GM23338 (cell line): ENCODE measurements at regions not wholly inside any gene's neighbourhood (a gene's known extent, or its start where the extent isn't known, plus 50 kb on each side); places are given as distances from the start of the nearest gene placed in this dataset.

Experiments used
- ATAC-seq: fragments of 200-7000 bp; cut with Tn5 transposase; 3 replicates; pipeline ENCODE4 v1.9.1; 2020
- DNase-seq: peaks from one replicate; pipeline ENCODE4 v3.0.0-alpha.2; 2015; ENCODE audit warnings: low spot score
- H2AFZ ChIP-seq: fragments of 200-600 bp; sonication (generic); 2 replicates; pipeline ENCODE4 v1.8.0; 2016; ENCODE audit warnings: antibody characterized with exemption, mild to moderate bottlenecking, moderate library complexity
- H3F3A ChIP-seq: fragments of 200-600 bp; sonication (generic); replicated peaks from 2 replicates; pipeline ENCODE4 v1.8.0; 2017; ENCODE audit warnings: antibody characterized with exemption, mixed run types, low read depth
- H3K27ac ChIP-seq: fragments of 200-600 bp; sonication (generic); 2 replicates; pipeline ENCODE4 v1.6.1; 2016; ENCODE audit warnings: low read depth
- H3K27me3 ChIP-seq: fragments of 200-600 bp; sonication (generic); 2 replicates; pipeline ENCODE4 v1.8.0; 2016; ENCODE audit warnings: mild to moderate bottlenecking, mixed run types, moderate library complexity; ENCODE audit not compliant: insufficient read depth
- H3K36me3 ChIP-seq: fragments of 200-600 bp; sonication (generic); 2 replicates; pipeline ENCODE4 v1.8.0; 2016; ENCODE audit warnings: mild to moderate bottlenecking; ENCODE audit not compliant: insufficient read depth
- H3K4me1 ChIP-seq: fragments of 200-600 bp; sonication (generic); 2 replicates; pipeline ENCODE4 v1.8.0; 2016; ENCODE audit warnings: mild to moderate bottlenecking, moderate library complexity; ENCODE audit not compliant: insufficient read depth
- H3K4me2 ChIP-seq: fragments of 200-600 bp; sonication (generic); 2 replicates; pipeline ENCODE4 v1.7.1; 2017; ENCODE audit warnings: mixed run types
- H3K4me3 ChIP-seq: fragments of 200-600 bp; sonication (generic); 2 replicates; pipeline ENCODE4 v1.6.1; 2016; ENCODE audit warnings: mixed run types
- H3K79me2 ChIP-seq: fragments of 200-600 bp; sonication (generic); replicated peaks from 2 replicates; pipeline ENCODE4 v1.8.0; 2017; ENCODE audit warnings: mild to moderate bottlenecking; ENCODE audit not compliant: insufficient read depth
- H3K9me2 ChIP-seq: fragments of 200-600 bp; sonication (generic); 2 replicates; pipeline ENCODE4 v1.8.0; 2017; ENCODE audit not compliant: insufficient read depth
- H4K20me1 ChIP-seq: fragments of 200-600 bp; sonication (generic); replicated peaks from 2 replicates; pipeline ENCODE4 v1.8.0; 2017; ENCODE audit warnings: mild to moderate bottlenecking; ENCODE audit not compliant: insufficient read depth
- H3K27ac Mint-ChIP-seq: 2 replicates; pipeline ENCODE4 v1.8.0; 2020; ENCODE audit warnings: inconsistent platforms, mild to moderate bottlenecking, moderate library complexity, mixed read lengths
- H3K27me3 Mint-ChIP-seq: 3 replicates; pipeline ENCODE4 v1.8.0; 2022; ENCODE audit warnings: low read depth, mild to moderate bottlenecking, moderate library complexity, mixed read lengths, inconsistent platforms; ENCODE audit not compliant: insufficient read depth, poor library complexity
- H3K36me3 Mint-ChIP-seq: 3 replicates; pipeline ENCODE4 v1.8.0; 2021; ENCODE audit warnings: low read depth, mild to moderate bottlenecking, inconsistent platforms, moderate library complexity, mixed read lengths
- H3K4me1 Mint-ChIP-seq: 3 replicates; pipeline ENCODE4 v1.8.0; 2020; ENCODE audit warnings: mild to moderate bottlenecking, inconsistent platforms, mixed read lengths
- H3K4me3 Mint-ChIP-seq: 3 replicates; pipeline ENCODE4 v1.8.0; 2021; ENCODE audit warnings: moderate library complexity, mild to moderate bottlenecking, inconsistent platforms, mixed read lengths
- H3K9me3 Mint-ChIP-seq: 3 replicates; pipeline ENCODE4 v1.8.0; 2020; ENCODE audit warnings: moderate library complexity, mild to moderate bottlenecking, inconsistent platforms, mixed read lengths
- CREB1 ChIP-seq: fragments of 250-450 bp; sonication (Bioruptor Pico); IDR thresholded peaks from 2 replicates; pipeline ENCODE4 v1.5.0; 2020; ENCODE audit warnings: low read depth, mild to moderate bottlenecking, moderate library complexity
- EZH2 ChIP-seq: fragments of 200-600 bp; sonication (generic); IDR thresholded peaks from one replicate; pipeline ENCODE4 v1.8.0; 2017; ENCODE audit warnings: antibody characterized with exemption, mild to moderate bottlenecking, low read depth; ENCODE audit not compliant: unreplicated experiment
- EZH2phosphoT487 ChIP-seq: fragments of 200-600 bp; sonication (generic); IDR thresholded peaks from one replicate; pipeline ENCODE4 v1.8.1; 2018; ENCODE audit warnings: antibody characterized with exemption; ENCODE audit not compliant: unreplicated experiment
- JUNB ChIP-seq: IDR thresholded peaks from one replicate; pipeline ENCODE4 v1.6.1; 2016; ENCODE audit warnings: antibody characterized with exemption; ENCODE audit not compliant: unreplicated experiment
- NANOG ChIP-seq: IDR thresholded peaks from 2 replicates; pipeline ENCODE4 v1.6.1; 2016; ENCODE audit warnings: antibody characterized with exemption, borderline replicate concordance
- POLR2AphosphoS5 ChIP-seq: IDR thresholded peaks from 2 replicates; pipeline ENCODE4 v1.6.1; 2016; ENCODE audit warnings: antibody characterized with exemption, low read depth
- ZNF114 ChIP-seq: fragments of 250-450 bp; sonication (Bioruptor Pico); IDR thresholded peaks from 2 replicates; pipeline ENCODE4 v1.5.0; 2020; ENCODE audit warnings: mild to moderate bottlenecking, moderate library complexity
- TF ChIP-seq, protein P1 (sequence below): IDR thresholded peaks from one replicate; pipeline ENCODE4 v1.6.1; 2018; ENCODE audit warnings: antibody characterized with exemption; ENCODE audit not compliant: unreplicated experiment
- TF ChIP-seq, protein P2 (sequence below): IDR thresholded peaks from 2 replicates; pipeline ENCODE4 v1.6.1; 2016; ENCODE audit warnings: antibody characterized with exemption
- TF ChIP-seq, protein P3 (sequence below): fragments of 250-450 bp; sonication (Bioruptor Pico); IDR thresholded peaks from 2 replicates; pipeline ENCODE4 v1.5.0; 2020; ENCODE audit warnings: mild to moderate bottlenecking, moderate library complexity

DNA sequence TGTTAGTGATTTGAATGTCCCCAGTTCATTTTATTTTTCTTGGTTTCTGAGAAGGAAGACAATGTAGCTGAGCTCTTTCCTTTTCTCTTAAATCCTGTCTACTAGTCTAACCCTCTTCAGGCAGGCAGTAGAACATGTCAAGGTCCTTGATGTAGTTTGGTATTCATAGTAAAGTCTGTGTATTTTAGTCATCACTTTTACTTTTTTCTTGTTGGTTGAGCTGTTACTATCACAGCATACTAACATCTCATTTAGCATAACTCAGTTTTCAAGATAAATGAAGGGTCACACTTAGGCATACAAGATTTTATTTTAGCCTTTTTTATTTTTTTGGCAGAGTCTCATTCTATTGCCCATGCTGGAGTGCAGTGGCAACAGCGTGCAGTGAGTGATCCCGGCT is 70.5 kb downstream of the KPNA2 start (continued):
- TF ChIP-seq, protein P1, sequence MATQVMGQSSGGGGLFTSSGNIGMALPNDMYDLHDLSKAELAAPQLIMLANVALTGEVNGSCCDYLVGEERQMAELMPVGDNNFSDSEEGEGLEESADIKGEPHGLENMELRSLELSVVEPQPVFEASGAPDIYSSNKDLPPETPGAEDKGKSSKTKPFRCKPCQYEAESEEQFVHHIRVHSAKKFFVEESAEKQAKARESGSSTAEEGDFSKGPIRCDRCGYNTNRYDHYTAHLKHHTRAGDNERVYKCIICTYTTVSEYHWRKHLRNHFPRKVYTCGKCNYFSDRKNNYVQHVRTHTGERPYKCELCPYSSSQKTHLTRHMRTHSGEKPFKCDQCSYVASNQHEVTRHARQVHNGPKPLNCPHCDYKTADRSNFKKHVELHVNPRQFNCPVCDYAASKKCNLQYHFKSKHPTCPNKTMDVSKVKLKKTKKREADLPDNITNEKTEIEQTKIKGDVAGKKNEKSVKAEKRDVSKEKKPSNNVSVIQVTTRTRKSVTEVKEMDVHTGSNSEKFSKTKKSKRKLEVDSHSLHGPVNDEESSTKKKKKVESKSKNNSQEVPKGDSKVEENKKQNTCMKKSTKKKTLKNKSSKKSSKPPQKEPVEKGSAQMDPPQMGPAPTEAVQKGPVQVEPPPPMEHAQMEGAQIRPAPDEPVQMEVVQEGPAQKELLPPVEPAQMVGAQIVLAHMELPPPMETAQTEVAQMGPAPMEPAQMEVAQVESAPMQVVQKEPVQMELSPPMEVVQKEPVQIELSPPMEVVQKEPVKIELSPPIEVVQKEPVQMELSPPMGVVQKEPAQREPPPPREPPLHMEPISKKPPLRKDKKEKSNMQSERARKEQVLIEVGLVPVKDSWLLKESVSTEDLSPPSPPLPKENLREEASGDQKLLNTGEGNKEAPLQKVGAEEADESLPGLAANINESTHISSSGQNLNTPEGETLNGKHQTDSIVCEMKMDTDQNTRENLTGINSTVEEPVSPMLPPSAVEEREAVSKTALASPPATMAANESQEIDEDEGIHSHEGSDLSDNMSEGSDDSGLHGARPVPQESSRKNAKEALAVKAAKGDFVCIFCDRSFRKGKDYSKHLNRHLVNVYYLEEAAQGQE: no peak
- TF ChIP-seq, protein P2, sequence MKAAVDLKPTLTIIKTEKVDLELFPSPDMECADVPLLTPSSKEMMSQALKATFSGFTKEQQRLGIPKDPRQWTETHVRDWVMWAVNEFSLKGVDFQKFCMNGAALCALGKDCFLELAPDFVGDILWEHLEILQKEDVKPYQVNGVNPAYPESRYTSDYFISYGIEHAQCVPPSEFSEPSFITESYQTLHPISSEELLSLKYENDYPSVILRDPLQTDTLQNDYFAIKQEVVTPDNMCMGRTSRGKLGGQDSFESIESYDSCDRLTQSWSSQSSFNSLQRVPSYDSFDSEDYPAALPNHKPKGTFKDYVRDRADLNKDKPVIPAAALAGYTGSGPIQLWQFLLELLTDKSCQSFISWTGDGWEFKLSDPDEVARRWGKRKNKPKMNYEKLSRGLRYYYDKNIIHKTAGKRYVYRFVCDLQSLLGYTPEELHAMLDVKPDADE: no peak
- no peak for TF ChIP-seq POLR2AphosphoS5
- TF ChIP-seq ZNF114 (CRISPR knock-in tag): no peak
- TF ChIP-seq EZH2: no peak

DNA sequence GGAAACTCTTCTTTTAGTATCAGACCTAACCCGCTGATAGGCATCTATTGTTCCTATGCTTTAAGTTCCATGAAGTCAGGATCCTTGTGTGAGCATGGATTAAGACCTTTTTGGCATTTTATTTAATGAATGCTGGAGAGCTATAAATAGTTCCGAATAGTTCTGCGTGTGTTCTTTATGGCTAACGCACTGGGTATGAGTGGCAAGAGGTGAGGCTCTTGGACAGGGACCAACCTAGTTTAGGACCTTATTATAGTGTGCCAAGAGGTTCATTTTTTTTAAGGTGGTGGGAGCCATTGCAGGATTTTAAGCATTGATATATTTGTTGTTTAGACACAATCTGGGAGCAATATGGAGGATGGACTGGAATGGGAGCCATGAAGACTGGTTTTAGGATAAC is 71.8 kb downstream of the KPNA2 start:
- H3K79me2 ChIP-seq: no peaks in the 10 kb centered on the region
- no peak overlapping the region for H3K27ac ChIP-seq
- no peaks in the 10 kb centered on the region for H3F3A ChIP-seq
- Mint-ChIP-seq H3K4me3 (no peak overlapping the region), H3K27me3 (peaks cover under 1% of the 10 kb centered on the region), H3K36me3 (0 out of 3 replicates have a peak, but pooled peaks cover 4% of the 10 kb centered on the region), H3K4me1 (peaks cover 3% of the 10 kb centered on the region), H3K27ac (no peak overlapping the region), H3K9me3 (0 out of 3 replicates have a peak, but pooled peaks cover 3% of the 10 kb centered on the region)
- H3K27me3 ChIP-seq: peaks cover 13% of the 10 kb centered on the region
- no peak for DNase-seq
- H3K4me3 ChIP-seq: no peak overlapping the region
- no peak overlapping the region for H3K4me2 ChIP-seq
- no peaks in the 10 kb centered on the region for H3K36me3 ChIP-seq
- H3K4me1 ChIP-seq: no peaks in the 10 kb centered on the region
- H3K9me2 ChIP-seq: no peaks in the 10 kb centered on the region
- no peak overlapping the region for H2AFZ ChIP-seq
- ATAC-seq: no peak
- H4K20me1 ChIP-seq: no peaks in the 10 kb centered on the region
- TF ChIP-seq EZH2phosphoT487 (no peak), NANOG (no peak), ZNF114 (CRISPR knock-in tag) (no peak), EZH2 (no peak), CREB1 (no peak), JUNB (no peak)
- TF ChIP-seq, protein P1: no peak
- TF ChIP-seq, protein P3, sequence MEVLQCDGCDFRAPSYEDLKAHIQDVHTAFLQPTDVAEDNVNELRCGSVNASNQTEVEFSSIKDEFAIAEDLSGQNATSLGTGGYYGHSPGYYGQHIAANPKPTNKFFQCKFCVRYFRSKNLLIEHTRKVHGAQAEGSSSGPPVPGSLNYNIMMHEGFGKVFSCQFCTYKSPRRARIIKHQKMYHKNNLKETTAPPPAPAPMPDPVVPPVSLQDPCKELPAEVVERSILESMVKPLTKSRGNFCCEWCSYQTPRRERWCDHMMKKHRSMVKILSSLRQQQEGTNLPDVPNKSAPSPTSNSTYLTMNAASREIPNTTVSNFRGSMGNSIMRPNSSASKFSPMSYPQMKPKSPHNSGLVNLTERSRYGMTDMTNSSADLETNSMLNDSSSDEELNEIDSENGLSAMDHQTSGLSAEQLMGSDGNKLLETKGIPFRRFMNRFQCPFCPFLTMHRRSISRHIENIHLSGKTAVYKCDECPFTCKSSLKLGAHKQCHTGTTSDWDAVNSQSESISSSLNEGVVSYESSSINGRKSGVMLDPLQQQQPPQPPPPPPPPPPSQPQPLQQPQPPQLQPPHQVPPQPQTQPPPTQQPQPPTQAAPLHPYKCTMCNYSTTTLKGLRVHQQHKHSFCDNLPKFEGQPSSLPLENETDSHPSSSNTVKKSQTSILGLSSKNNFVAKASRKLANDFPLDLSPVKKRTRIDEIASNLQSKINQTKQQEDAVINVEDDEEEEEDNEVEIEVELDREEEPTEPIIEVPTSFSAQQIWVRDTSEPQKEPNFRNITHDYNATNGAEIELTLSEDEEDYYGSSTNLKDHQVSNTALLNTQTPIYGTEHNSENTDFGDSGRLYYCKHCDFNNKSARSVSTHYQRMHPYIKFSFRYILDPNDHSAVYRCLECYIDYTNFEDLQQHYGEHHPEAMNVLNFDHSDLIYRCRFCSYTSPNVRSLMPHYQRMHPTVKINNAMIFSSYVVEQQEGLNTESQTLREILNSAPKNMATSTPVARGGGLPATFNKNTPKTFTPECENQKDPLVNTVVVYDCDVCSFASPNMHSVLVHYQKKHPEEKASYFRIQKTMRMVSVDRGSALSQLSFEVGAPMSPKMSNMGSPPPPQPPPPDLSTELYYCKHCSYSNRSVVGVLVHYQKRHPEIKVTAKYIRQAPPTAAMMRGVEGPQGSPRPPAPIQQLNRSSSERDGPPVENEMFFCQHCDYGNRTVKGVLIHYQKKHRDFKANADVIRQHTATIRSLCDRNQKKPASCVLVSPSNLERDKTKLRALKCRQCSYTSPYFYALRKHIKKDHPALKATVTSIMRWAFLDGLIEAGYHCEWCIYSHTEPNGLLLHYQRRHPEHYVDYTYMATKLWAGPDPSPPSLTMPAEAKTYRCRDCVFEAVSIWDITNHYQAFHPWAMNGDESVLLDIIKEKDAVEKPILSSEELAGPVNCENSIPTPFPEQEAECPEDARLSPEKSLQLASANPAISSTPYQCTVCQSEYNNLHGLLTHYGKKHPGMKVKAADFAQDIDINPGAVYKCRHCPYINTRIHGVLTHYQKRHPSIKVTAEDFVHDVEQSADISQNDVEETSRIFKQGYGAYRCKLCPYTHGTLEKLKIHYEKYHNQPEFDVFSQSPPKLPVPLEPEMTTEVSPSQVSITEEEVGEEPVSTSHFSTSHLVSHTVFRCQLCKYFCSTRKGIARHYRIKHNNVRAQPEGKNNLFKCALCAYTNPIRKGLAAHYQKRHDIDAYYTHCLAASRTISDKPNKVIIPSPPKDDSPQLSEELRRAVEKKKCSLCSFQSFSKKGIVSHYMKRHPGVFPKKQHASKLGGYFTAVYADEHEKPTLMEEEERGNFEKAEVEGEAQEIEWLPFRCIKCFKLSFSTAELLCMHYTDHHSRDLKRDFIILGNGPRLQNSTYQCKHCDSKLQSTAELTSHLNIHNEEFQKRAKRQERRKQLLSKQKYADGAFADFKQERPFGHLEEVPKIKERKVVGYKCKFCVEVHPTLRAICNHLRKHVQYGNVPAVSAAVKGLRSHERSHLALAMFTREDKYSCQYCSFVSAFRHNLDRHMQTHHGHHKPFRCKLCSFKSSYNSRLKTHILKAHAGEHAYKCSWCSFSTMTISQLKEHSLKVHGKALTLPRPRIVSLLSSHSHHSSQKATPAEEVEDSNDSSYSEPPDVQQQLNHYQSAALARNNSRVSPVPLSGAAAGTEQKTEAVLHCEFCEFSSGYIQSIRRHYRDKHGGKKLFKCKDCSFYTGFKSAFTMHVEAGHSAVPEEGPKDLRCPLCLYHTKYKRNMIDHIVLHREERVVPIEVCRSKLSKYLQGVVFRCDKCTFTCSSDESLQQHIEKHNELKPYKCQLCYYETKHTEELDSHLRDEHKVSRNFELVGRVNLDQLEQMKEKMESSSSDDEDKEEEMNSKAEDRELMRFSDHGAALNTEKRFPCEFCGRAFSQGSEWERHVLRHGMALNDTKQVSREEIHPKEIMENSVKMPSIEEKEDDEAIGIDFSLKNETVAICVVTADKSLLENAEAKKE (CRISPR knock-in tag): no peak
